HG03066 (cell line): ENCODE measurements at regions not wholly inside any gene's neighbourhood (a gene's known extent, or its start where the extent isn't known, plus 50 kb on each side); places are given as distances from the start of the nearest gene placed in this dataset.

Experiments
- ATAC-seq: cut with Tn5 transposase; IDR thresholded peaks from one replicate; pipeline ENCODE4 v1.9.1; 2021; ENCODE audit warnings: low read depth; ENCODE audit not compliant: unreplicated experiment

DNA sequence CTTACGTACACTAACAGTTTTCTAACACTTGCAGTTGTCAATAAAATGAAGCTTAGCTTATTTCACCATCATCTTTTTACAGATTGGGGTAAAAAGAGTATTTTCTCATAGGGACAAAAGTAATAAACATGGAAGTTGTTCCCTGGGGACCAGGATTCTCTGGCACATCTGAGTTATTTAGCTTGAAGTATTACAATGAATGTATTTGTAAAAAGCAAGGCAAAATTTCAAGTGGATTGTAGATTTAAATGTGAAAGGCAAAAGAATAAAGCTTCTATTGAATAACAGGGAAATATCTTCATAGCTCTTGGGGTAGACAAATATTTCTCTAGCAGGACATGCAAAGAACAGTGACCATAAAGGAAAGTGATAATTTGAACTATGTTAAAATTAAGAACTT is 260.0 kb upstream of the ECI2 start:
- ATAC-seq, result no peak

- no peak for ATAC-seq
Measured at GRCh38 chr6:4394786-4395185, 259.4 kb upstream of the ECI2 start.

GRCh38 chr6:4388675-4389074 is 253.3 kb upstream of the ECI2 start:
- ATAC-seq, result no peak

DNA sequence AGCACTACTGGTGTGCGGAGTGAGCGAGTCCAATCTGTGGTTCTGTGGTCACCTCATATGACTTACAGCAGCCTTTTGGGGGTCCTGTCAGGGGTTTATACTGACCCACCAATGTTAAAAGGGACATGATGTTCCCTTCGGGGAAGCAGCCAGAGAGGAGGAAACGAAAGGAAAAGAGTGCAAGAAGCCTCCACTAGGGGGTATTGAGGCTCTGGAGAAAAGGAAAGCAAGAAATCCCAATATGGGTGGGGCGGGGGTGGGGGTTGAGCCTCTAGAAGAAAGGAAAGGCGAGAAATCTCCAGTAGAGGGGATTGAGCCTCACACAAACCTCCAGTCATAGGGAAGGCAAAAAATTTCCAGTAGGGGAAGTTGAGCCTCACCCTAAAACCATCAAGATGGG is 249.3 kb upstream of the ECI2 start:
- no peak for ATAC-seq

GRCh38 chr6:4383910-4384638 is 248.7 kb upstream of the ECI2 start:
- ATAC-seq, result no peak

DNA sequence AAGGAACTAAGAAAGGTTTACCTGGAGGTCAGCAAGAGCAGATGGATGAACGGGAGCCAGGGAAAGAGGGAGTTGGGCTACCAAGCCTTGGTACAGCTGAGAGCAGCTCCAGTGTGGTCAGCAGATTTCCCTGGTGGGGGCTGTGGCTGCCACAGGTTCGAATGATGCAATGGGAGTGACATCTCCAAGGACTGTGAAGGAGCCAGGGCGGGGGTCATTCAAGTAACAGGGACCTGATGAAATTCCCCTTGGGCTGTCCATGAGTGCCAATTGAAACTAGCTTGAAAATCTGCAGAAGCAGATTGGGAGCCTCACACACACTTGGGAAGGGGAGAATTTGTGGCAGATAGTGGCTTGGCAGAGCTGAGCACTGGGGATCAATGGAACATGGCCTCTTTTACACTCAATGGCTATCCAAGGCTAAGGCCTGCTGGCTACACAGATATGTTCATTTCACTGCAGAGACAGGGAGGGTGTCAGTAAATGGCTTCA is 247.0 kb upstream of the ECI2 start:
- no peak for ATAC-seq

DNA sequence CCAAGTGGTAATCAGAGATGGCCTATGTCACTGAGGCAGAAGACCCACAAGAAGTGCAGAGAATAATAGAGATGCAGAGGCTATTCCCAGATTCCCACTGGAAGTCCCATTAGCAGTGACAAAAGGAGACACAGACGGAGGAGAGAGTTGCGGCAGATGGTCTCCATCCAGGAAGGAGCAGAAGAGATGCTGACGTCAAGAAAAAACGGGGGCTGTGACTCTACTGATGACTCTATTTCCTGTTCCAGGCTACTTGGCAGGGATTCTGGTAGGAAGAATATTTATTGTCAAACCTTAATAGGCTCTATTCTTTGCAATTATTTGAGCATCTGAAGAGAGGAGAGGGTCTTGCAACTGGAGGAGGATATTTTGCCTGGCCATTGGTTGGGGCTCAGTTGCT is 246.0 kb upstream of the ECI2 start:
- no peak for ATAC-seq

DNA sequence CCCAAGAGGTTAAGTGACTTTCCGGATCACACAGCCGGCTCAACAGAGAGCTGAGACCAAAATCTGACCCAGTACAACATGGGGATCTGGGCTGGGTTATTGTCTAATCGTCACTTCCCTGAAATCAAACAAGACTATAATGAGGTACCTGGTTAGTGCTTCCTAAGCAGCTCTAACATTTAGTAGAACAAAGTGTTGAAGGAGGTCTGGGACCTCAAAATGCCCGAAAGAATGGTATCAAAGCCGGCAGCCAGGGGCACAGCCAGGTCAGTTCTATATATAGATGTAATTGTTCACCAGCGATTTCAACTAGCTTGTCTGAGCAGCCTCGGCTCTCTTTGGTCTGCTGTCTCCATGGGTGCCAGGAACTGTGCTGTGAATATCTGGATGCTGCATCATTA is 245.5 kb upstream of the ECI2 start:
- ATAC-seq, result no peak

DNA sequence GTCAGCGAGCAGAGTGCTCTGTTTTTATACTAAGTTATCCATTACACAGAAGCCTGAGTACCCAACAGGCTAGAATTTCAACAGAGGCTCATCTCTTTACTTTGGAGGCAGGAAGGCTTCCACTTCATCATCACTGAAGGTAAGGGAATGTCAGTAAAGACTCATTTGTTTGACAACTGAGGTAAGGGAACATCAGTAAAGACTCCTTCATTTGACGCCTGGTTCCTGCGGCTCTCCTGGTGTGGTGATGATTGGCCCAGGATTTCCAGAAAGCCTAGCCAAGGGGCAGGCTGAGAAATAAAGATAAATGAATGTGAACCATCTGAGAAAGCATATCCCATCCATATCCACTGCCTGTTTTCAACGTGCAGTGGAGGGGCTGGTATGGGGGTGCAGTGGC is 244.6 kb upstream of the ECI2 start:
- ATAC-seq, result no peak

GRCh38 chr6:4378319-4378996 is 243.1 kb upstream of the ECI2 start:
- no peak for ATAC-seq

DNA sequence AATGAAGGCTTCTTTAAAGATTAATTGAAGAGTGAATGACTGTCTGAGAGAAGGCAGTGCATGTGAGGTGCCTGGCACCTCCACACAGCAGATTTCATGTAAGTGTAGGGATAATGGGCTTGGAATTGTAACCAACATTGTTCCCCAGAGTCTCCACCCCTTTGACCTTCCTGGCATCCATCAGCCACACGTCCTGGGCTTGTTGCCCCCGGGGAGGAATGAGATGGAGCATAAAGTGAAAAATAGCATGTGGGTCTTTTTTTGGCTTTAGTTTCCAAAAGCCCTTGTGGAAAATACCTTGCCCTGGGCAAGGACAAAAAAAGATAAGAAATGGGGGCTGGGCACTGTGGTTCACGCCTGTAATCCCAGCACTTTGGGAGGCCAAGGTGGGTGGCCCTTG is 242.2 kb upstream of the ECI2 start:
- no peak for ATAC-seq

DNA sequence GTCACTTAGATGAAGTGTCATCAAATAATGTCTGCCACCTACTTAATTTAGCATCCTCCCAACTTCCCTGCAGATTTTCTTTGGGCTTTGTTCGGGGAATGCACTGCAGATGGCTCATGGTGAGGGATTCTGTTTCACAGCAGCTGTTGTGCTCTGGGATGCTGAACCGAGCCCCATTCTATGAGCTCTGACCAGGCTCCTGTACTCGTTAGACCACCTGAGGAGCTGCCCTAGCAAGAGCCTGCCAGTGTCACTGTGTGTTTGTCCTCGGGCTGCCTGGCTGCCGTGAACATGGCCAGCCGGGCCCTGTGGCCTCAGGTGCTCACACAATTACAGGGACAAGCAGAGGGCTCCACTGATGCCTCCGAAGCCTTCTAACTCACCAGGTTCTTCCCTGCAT is 238.8 kb upstream of the ECI2 start:
- ATAC-seq, result no peak

GRCh38 chr6:4372866-4373265 is 237.5 kb upstream of the ECI2 start:
- no peak for ATAC-seq

DNA sequence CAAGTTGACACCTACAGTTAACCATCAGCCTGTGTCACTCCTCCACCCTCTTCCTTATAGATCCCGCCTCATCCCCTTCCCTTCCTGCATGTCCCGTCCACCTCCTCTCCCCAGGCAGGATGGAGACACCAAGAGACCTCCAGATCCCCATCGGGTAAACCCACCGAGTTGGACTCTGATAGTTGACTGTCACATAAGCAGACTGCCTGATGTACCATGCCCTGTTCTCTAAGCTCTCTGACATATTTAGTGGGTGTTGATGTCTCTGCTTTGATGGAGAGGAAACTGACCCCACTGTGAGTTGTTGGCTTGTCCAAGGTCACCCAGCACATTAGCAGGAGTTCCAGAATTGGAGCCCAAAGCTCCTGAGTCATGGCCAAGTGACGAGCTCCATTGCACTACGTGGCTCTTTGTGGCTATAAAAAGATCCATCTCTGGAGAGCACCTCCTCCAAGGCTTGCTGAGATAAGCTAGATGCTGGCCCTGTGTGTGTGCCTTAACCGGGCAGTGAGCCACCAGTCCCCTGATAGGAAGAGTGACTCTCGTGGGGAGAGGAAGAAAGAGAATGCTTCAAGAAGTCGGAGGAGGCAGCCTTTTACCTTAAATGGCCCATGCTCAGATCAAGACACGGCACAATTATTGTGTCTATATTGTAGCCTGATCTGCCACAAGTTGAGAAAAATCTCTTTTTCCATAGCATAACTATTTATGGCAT is 236.0 kb upstream of the ECI2 start:
- no peak for ATAC-seq

DNA sequence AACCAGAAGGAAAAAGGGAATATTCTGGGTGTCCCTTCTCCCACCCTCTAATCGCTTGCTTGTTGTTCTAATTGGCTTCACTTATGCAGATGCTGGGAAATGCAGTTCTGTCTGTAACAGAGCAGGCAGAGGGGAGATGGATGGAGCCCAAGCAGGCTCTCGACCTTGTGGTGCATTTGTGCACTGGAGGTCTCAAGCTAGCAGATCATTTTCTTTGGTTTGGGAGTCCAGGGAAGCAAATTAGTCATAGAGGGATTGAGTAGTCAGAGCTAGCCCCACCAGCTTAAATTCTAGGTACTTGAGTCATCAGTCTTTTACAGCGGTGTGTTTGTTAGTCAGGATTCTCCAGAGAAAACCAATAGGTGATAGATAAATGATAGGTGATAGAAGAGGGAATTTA is 234.7 kb upstream of the ECI2 start:
- ATAC-seq, result no peak

GRCh38 chr6:4369616-4370015 is 234.2 kb upstream of the ECI2 start:
- ATAC-seq, result no peak

- ATAC-seq, result no peak
Measured at GRCh38 chr6:4368649-4369048, 233.3 kb upstream of the ECI2 start.

DNA sequence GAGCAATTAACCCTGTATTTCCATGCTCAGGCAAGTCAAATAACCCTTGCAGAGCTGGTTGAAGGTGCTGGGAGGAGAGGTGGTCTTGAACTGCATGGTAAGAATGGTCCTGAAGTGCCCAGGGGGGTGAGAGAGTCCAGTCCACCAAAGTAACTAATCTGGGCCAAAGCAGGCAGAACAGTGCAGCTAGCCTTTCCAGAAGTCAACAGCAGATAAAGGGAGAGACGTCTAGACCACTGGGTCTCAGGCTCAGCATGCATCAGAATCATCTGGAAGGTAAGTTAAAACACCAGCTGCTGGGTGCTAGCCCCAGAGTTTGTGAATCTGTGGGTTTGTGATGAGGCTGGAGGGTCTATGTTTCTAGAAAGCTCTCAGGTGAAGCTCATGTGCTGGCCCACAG is 232.3 kb upstream of the ECI2 start:
- no peak for ATAC-seq

DNA sequence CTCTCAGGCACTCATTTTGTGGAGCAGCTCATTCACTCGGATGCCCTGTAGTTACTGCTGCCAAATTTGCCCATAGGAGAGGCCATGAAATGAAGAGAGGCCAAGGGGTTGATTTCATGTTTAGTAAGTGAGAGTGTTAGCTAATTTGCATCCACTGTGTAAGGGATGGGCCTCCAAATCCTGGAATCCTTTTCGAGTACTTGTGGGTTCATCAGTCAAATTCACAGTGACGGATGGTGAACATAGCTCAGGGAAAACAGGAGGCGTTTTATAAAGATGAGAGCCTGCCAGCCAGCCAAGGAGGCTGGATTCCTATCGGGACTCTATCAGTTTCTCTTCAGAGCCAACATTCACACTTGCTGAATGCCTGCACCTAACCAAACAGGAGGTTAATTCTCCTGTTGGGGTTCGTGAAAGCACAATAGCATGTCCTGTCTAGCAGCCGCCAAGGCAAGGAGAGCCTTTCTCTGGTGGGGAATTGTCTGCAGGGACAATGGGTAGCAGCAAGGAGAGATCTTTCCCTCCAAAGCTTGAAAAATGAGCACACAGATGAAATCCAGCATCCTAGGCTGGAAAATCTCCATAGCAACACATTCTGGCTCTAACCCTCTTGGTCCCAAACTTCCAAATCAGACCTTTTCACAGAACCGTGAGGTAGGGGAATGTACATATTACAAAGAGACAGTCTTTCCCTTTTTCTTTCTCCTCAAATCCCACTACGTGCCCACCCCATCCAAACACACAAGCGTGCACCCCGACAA is 231.4 kb upstream of the ECI2 start:
- ATAC-seq, result no peak

GRCh38 chr6:4365686-4366085 is 230.3 kb upstream of the ECI2 start:
- no peak for ATAC-seq

GRCh38 chr6:4364711-4365110 is 229.3 kb upstream of the ECI2 start:
- no peak for ATAC-seq
